SK-N-SH (cell line): ENCODE measurements at regions not wholly inside any gene's neighbourhood (a gene's known extent, or its start where the extent isn't known, plus 50 kb on each side); places are given as distances from the start of the nearest gene placed in this dataset.

ENCODE experiments used
- CTCF ChIA-PET: fragments of 300-600, 350-600 bp; formaldehyde crosslinking; extraction: SDS; loops from one replicate; lab custom pipeline; 2021; lab: Yijun Ruan, JAX
- POLR2A ChIA-PET: fragments of 350-600 bp; sonication (Branson Sonifier 250); formaldehyde crosslinking; extraction: SDS; loops from one replicate; lab custom pipeline; 2020; ENCODE audit warnings: antibody characterized with exemption, inconsistent platforms; lab: Yijun Ruan, JAX
- DNase-seq: peaks from one replicate; pipeline ENCODE4 v3.0.0; 2012
- H2AFZ ChIP-seq: fragments of 200-600 bp; sonication (generic); 2 replicates; pipeline ENCODE4 v1.8.1; 2016; ENCODE audit warnings: antibody characterized with exemption, mild to moderate bottlenecking, low read depth
- H3F3A ChIP-seq: fragments of 200-600 bp; sonication (generic); replicated peaks from 2 replicates; pipeline ENCODE3; 2016; ENCODE audit warnings: antibody characterized with exemption, mild to moderate bottlenecking; ENCODE audit not compliant: insufficient read depth
- H3K27ac ChIP-seq, 2 experiments: fragments of 200-500 bp in 1 of 2; fragments of 200-600 bp in 1 of 2; sonication (Bioruptor generic) in 1 of 2; sonication (generic), shearing (Covaris generic) in 1 of 2; 2 replicates each; pipeline versions ENCODE4 v1.5.1 to v1.6.1; 2014 to 2016; ENCODE audit warnings: low read depth in 2 of 2, inconsistent platforms in 1 of 2, low read length in 1 of 2, mild to moderate bottlenecking in 1 of 2, mixed read lengths in 1 of 2
- H3K27me3 ChIP-seq: fragments of 200-600 bp; sonication (generic), shearing (Covaris generic); 2 replicates; pipeline ENCODE4 v1.6.1; 2016; ENCODE audit warnings: mixed run types; ENCODE audit not compliant: insufficient read depth
- H3K36me3 ChIP-seq, 2 experiments: fragments of 200-500 bp in 1 of 2; fragments of 200-600 bp in 1 of 2; sonication (Bioruptor generic) in 1 of 2; sonication (generic) in 1 of 2; replicated peaks in 1 of 2; 2 replicates each; pipeline versions ENCODE3 to v1.5.1; 2014 to 2016; ENCODE audit warnings: low read length in 1 of 2, mild to moderate bottlenecking in 1 of 2; ENCODE audit not compliant: insufficient read depth in 2 of 2, control insufficient read depth in 1 of 2
- H3K4me1 ChIP-seq, 2 experiments: fragments of 200-500 bp in 1 of 2; fragments of 200-600 bp in 1 of 2; sonication (Bioruptor generic) in 1 of 2; sonication (generic), shearing (Covaris generic) in 1 of 2; 2 replicates each; pipeline versions ENCODE4 v1.5.1 to v1.6.1; 2014 to 2016; ENCODE audit warnings: low read depth in 1 of 2, low read length in 1 of 2, mixed run types in 1 of 2; ENCODE audit not compliant: insufficient read depth in 2 of 2, control insufficient read depth in 1 of 2
- H3K4me2 ChIP-seq: fragments of 200-600 bp; sonication (generic), shearing (Covaris generic); 2 replicates; pipeline ENCODE4 v1.6.1; 2017; ENCODE audit warnings: mixed run types
- H3K4me3 ChIP-seq, 2 experiments: fragments of 200-500 bp in 1 of 2; fragments of 200-600 bp in 1 of 2; sonication (Bioruptor generic) in 1 of 2; sonication (generic), shearing (Covaris generic) in 1 of 2; 2 replicates each; pipeline versions ENCODE4 v1.5.1 to v1.8.1; 2014 to 2016; ENCODE audit warnings: low read depth in 2 of 2, inconsistent platforms in 1 of 2, low read length in 1 of 2, mild to moderate bottlenecking in 1 of 2, mixed read lengths in 1 of 2, moderate library complexity in 1 of 2
- H3K79me2 ChIP-seq: fragments of 200-600 bp; sonication (generic); 2 replicates; pipeline ENCODE4 v1.8.1; 2017; ENCODE audit warnings: mild to moderate bottlenecking; ENCODE audit not compliant: insufficient read depth
- H3K9ac ChIP-seq: fragments of 200-600 bp; sonication (generic); 2 replicates; pipeline ENCODE4 v1.6.1; 2017; ENCODE audit warnings: mixed run types
- H3K9me2 ChIP-seq: fragments of 200-600 bp; sonication (generic); 2 replicates; pipeline ENCODE4 v1.6.1; 2017; ENCODE audit warnings: mixed run types
- H3K9me3 ChIP-seq: fragments of 200-600 bp; sonication (generic); 2 replicates; pipeline ENCODE4 v1.6.1; 2017; ENCODE audit warnings: mixed run types, mild to moderate bottlenecking, moderate library complexity
- H4K20me1 ChIP-seq: fragments of 200-600 bp; sonication (generic); 2 replicates; pipeline ENCODE4 v1.6.1; 2017; ENCODE audit warnings: mild to moderate bottlenecking, mixed run types; ENCODE audit not compliant: insufficient read depth
- CHD2 ChIP-seq: fragments of 150-350 bp; IDR thresholded peaks from 2 replicates; pipeline ENCODE4 v1.6.1; 2018; ENCODE audit warnings: low read length; ENCODE audit not compliant: partially characterized antibody
- CTCF ChIP-seq: fragments of 200-600 bp; sonication (generic); IDR thresholded peaks from 2 replicates; pipeline ENCODE4 v1.6.1; 2017; ENCODE audit warnings: antibody characterized with exemption, mild to moderate bottlenecking, moderate library complexity
- EP300 ChIP-seq, 2 experiments: IDR thresholded peaks; 2 replicates each; pipeline versions ENCODE4 v1.4.0 to v1.6.1; 2012; ENCODE audit warnings: borderline replicate concordance in 1 of 2, low read depth in 1 of 2, low read length in 1 of 2
- EZH2phosphoT487 ChIP-seq: fragments of 200-600 bp; sonication (generic); IDR thresholded peaks from 2 replicates; pipeline ENCODE4 v1.6.1; 2017; ENCODE audit warnings: low read depth, mixed run types, mild to moderate bottlenecking, antibody characterized with exemption, moderate library complexity, borderline replicate concordance
- FOXM1 ChIP-seq: IDR thresholded peaks from 2 replicates; pipeline ENCODE4 v1.4.0; 2012; ENCODE audit warnings: low read depth, mild to moderate bottlenecking
- GABPA ChIP-seq: IDR thresholded peaks from 2 replicates; pipeline ENCODE4 v1.4.0; 2012; ENCODE audit warnings: low read depth, mild to moderate bottlenecking
- GATA2 ChIP-seq: sonication (generic); formaldehyde crosslinking; IDR thresholded peaks from 2 replicates; pipeline ENCODE4 v1.5.0; 2020; ENCODE audit warnings: mild to moderate bottlenecking, missing genetic modification reagents
- IRF3 ChIP-seq: fragments of 150-350 bp; IDR thresholded peaks from 2 replicates; pipeline ENCODE4 v1.6.1; 2016; ENCODE audit warnings: mild to moderate bottlenecking, low read depth, low read length
- MXI1 ChIP-seq: IDR thresholded peaks from 2 replicates; pipeline ENCODE4 v1.6.1; 2012; ENCODE audit warnings: mild to moderate bottlenecking, low read depth, low read length, improper control_type of control experiment
- PBX3 ChIP-seq: IDR thresholded peaks from 2 replicates; pipeline ENCODE4; 2012
- POLR2AphosphoS5 ChIP-seq: IDR thresholded peaks from 2 replicates; pipeline ENCODE4 v1.6.1; 2012; ENCODE audit warnings: low read depth, low read length
- RCOR1 ChIP-seq: fragments of 150-350 bp; IDR thresholded peaks from 2 replicates; pipeline ENCODE4 v1.6.1; 2017; ENCODE audit warnings: antibody characterized with exemption, low read length
- RFX5 ChIP-seq: IDR thresholded peaks from 2 replicates; pipeline ENCODE4 v1.6.1; 2012; ENCODE audit warnings: mild to moderate bottlenecking, improper control_type of control experiment, low read length
- RXRA ChIP-seq: IDR thresholded peaks from 2 replicates; pipeline ENCODE4 v1.4.0; 2012; ENCODE audit warnings: low read depth, mild to moderate bottlenecking, borderline replicate concordance
- SMC3 ChIP-seq: IDR thresholded peaks from 2 replicates; pipeline ENCODE4 v1.6.1; 2012; ENCODE audit warnings: low read depth, low read length, improper control_type of control experiment
- TAF1 ChIP-seq: IDR thresholded peaks from 2 replicates; pipeline ENCODE4 v1.6.1; 2012; ENCODE audit warnings: low read depth, mild to moderate bottlenecking, low read length, moderate library complexity, borderline replicate concordance
- TEAD4 ChIP-seq: IDR thresholded peaks from 2 replicates; pipeline ENCODE4 v1.4.0; 2012; ENCODE audit warnings: mild to moderate bottlenecking, borderline replicate concordance; ENCODE audit not compliant: insufficient read depth
- USF1 ChIP-seq: IDR thresholded peaks from 2 replicates; pipeline ENCODE4 v1.4.0; 2012; ENCODE audit warnings: low read depth, borderline replicate concordance
- ZBTB33 ChIP-seq: IDR thresholded peaks from 2 replicates; pipeline ENCODE4 v1.4.0; 2012; ENCODE audit warnings: low read depth, borderline replicate concordance

GRCh38 chr3:25218362-25218761 is 209.7 kb upstream of the RARB start:
- no peaks in the 10 kb centered on the region for H3K36me3 ChIP-seq
- H3K4me3 ChIP-seq, result no peak overlapping the region
- TF ChIP-seq USF1 (no peak), EZH2phosphoT487 (no peak), POLR2AphosphoS5 (no peak), RXRA (no peak), TAF1 (no peak), EP300 (IDR thresholded peaks at IDR 0.05; ENCODE audit: borderline replicate concordance in 1 of 2, low read depth in 1 of 2, low read length in 1 of 2) (no peak), ZBTB33 (no peak), GATA2 (CRISPR knock-in tag) (no peak), TEAD4 (no peak), IRF3 (no peak), CTCF (no peak), PBX3 (no peak), CHD2 (no peak), SMC3 (no peak), RFX5 (no peak), GABPA (no peak), FOXM1 (no peak), RCOR1 (no peak), MXI1 (no peak)
- no peak overlapping the region for H3K9ac ChIP-seq
- H3K27ac ChIP-seq, result no peak overlapping the region
- no peaks in the 10 kb centered on the region for H3K9me3 ChIP-seq
- no peak overlapping the region for H2AFZ ChIP-seq
- no peaks in the 10 kb centered on the region for H3K27me3 ChIP-seq
- H3K79me2 ChIP-seq, result no peaks in the 10 kb centered on the region
- H4K20me1 ChIP-seq, result no peaks in the 10 kb centered on the region
- ChIA-PET POLR2A (no interaction called here), CTCF (no interaction called here)
- no peak overlapping the region for H3K4me2 ChIP-seq
- H3F3A ChIP-seq, result no peaks in the 10 kb centered on the region
- DNase-seq, result no peak
- H3K9me2 ChIP-seq, result no peaks in the 10 kb centered on the region
- no peaks in the 10 kb centered on the region for H3K4me1 ChIP-seq
